K562 (cell line): ENCODE measurements at regions not wholly inside any gene's neighbourhood (a gene's known extent, or its start where the extent isn't known, plus 50 kb on each side); places are given as distances from the start of the nearest gene placed in this dataset.

Experiments
- DACH1 ChIP-seq: fragments of 450-650 bp; IDR thresholded peaks from 2 replicates; pipeline ENCODE4 v1.6.1; 2018; ENCODE audit not compliant: partially characterized antibody
- ELF1 ChIP-seq: fragments of 200-800 bp; sonication (Bioruptor generic); IDR thresholded peaks from 2 replicates; pipeline ENCODE4 v1.6.1; 2016; ENCODE audit warnings: missing genetic modification characterization, missing compliant biosample characterization
- MAFK ChIP-seq: IDR thresholded peaks from 2 replicates; pipeline ENCODE4 v1.6.1; 2011; ENCODE audit warnings: low read length, improper control_type of control experiment
- MCM3 ChIP-seq: fragments of 450-650 bp; IDR thresholded peaks from 2 replicates; pipeline ENCODE4 v1.6.1; 2016
- NR1H2 ChIP-seq: sonication (generic); formaldehyde crosslinking; IDR thresholded peaks from 2 replicates; pipeline ENCODE4 v1.4.0; 2020; ENCODE audit warnings: mild to moderate bottlenecking, missing genetic modification reagents
- RBM17 ChIP-seq: fragments of 200-400 bp; formaldehyde crosslinking; IDR thresholded peaks from 2 replicates; pipeline ENCODE4 v1.6.1; 2017; ENCODE audit warnings: low read depth, mild to moderate bottlenecking, low read length, borderline replicate concordance
- TF ChIP-seq, protein P1 (sequence below), 3 experiments: IDR thresholded peaks in 2 of 3; conservative IDR thresholded peaks in 1 of 3; 2 replicates each; pipeline ENCODE4 v1.5.1; 2011 to 2012; ENCODE audit warnings: low read length in 3 of 3, mild to moderate bottlenecking in 3 of 3, control low read depth in 2 of 3, improper control_type of control experiment in 1 of 3, inconsistent platforms in 1 of 3, low read depth in 1 of 3, mixed read lengths in 1 of 3, moderate library complexity in 1 of 3; ENCODE audit not compliant: insufficient read depth in 2 of 3
- TF ChIP-seq, protein P2 (sequence below): fragments of 250-450 bp; sonication (Bioruptor Pico); IDR thresholded peaks from 2 replicates; pipeline ENCODE4 v1.8.0; 2022; ENCODE audit warnings: inconsistent platforms, mild to moderate bottlenecking, moderate library complexity, borderline replicate concordance

- TF ChIP-seq RBM17 (no peak), NR1H2 (CRISPR knock-in tag) (no peak), ELF1 (tag) (no peak), DACH1 (no peak), MCM3 (no peak), MAFK (no peak)
- TF ChIP-seq, protein P1, sequence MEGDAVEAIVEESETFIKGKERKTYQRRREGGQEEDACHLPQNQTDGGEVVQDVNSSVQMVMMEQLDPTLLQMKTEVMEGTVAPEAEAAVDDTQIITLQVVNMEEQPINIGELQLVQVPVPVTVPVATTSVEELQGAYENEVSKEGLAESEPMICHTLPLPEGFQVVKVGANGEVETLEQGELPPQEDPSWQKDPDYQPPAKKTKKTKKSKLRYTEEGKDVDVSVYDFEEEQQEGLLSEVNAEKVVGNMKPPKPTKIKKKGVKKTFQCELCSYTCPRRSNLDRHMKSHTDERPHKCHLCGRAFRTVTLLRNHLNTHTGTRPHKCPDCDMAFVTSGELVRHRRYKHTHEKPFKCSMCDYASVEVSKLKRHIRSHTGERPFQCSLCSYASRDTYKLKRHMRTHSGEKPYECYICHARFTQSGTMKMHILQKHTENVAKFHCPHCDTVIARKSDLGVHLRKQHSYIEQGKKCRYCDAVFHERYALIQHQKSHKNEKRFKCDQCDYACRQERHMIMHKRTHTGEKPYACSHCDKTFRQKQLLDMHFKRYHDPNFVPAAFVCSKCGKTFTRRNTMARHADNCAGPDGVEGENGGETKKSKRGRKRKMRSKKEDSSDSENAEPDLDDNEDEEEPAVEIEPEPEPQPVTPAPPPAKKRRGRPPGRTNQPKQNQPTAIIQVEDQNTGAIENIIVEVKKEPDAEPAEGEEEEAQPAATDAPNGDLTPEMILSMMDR (IDR thresholded peaks at IDR 0.05 in 2 of 3, conservative IDR thresholded peaks at IDR 0.05 in 1 of 3; ENCODE audit: insufficient read depth in 2 of 3, low read depth in 1 of 3, low read length in 3 of 3): no peak
- TF ChIP-seq, protein P2, sequence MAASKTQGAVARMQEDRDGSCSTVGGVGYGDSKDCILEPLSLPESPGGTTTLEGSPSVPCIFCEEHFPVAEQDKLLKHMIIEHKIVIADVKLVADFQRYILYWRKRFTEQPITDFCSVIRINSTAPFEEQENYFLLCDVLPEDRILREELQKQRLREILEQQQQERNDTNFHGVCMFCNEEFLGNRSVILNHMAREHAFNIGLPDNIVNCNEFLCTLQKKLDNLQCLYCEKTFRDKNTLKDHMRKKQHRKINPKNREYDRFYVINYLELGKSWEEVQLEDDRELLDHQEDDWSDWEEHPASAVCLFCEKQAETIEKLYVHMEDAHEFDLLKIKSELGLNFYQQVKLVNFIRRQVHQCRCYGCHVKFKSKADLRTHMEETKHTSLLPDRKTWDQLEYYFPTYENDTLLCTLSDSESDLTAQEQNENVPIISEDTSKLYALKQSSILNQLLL: no peak
Measured at GRCh38 chr2:216763396-216763795, 68.0 kb upstream of the IGFBP5 start.
